Peyer's patch (tissue), 4 donors: ENCODE measurements at regions not wholly inside any gene's neighbourhood (a gene's known extent, or its start where the extent isn't known, plus 50 kb on each side); places are given as distances from the start of the nearest gene placed in this dataset.

Source experiments
- DNase-seq, 3 donors: peaks; one replicate each; pipeline ENCODE4 v3.0.0-alpha.2; 2017 to 2019
- H3K27ac ChIP-seq, 4 donors: fragments of 200-600 bp; sonication (generic); one replicate each; pipeline ENCODE4 v1.5.1; 2016 to 2019
- H3K27me3 ChIP-seq, 2 donors: fragments of 200-600 bp; sonication (generic); one replicate each; pipeline ENCODE4 v1.5.1; 2019
- H3K36me3 ChIP-seq, 3 donors: fragments of 200-600 bp; sonication (generic); one replicate each; pipeline ENCODE4 v1.5.1; 2016 to 2019
- H3K4me1 ChIP-seq, 4 donors: fragments of 200-600 bp; sonication (generic); one replicate each; pipeline ENCODE4 v1.5.1; 2016 to 2019
- H3K4me3 ChIP-seq, 4 donors: fragments of 200-600 bp; sonication (generic); 1 replicate in 3 of 4; 2 replicates in 1 of 4; pipeline ENCODE4 v1.5.1; 2016 to 2019; ENCODE audit warnings: mild to moderate bottlenecking in 1 of 4
- H3K9me3 ChIP-seq, 4 donors: fragments of 200-600 bp; sonication (generic); one replicate each; pipeline ENCODE4 v1.5.1; 2016 to 2019; ENCODE audit warnings: mild to moderate bottlenecking in 1 of 4
- CTCF ChIP-seq, 6 experiments: fragments of 450-650 bp in 4 of 6; fragments of 200-600 bp in 2 of 6; sonication (generic) in 1 of 6; IDR thresholded peaks; one replicate each; pipeline ENCODE4 v1.5.1; 2017 to 2019; ENCODE audit warnings: antibody characterized with exemption in 6 of 6, mild to moderate bottlenecking in 3 of 6, moderate library complexity in 1 of 6
- POLR2A ChIP-seq, 2 donors: fragments of 450-650 bp; IDR thresholded peaks; one replicate each; pipeline ENCODE4 v1.5.1; 2017; ENCODE audit warnings: antibody characterized with exemption in 2 of 2, mild to moderate bottlenecking in 2 of 2, moderate library complexity in 2 of 2

GRCh38 chr20:40472905-40473304 lies 216.1 kb downstream of the MAFB start:
- Histone ChIP-seq H3K9me3 (no peaks in the 10 kb centered on the region), H3K27me3 (no peaks in the 10 kb centered on the region), H3K27ac (no peak overlapping the region), H3K4me1 (no peaks in the 10 kb centered on the region), H3K4me3 (no peak overlapping the region), H3K36me3 (no peaks in the 10 kb centered on the region)
- no peak for TF ChIP-seq POLR2A (IDR thresholded peaks at IDR 0.05)
- TF ChIP-seq CTCF (IDR thresholded peaks at IDR 0.05), result no peak
- no peak for DNase-seq

- Histone ChIP-seq H3K9me3 (no peaks in the 10 kb centered on the region), H3K4me1 (no peaks in the 10 kb centered on the region), H3K27ac (peak overlapping the region in 2 of 4 donors; percentile 13 to 14), H3K36me3 (no peaks in the 10 kb centered on the region), H3K27me3 (no peaks in the 10 kb centered on the region), H3K4me3 (no peak overlapping the region)
- no peak for DNase-seq
- TF ChIP-seq POLR2A (IDR thresholded peaks at IDR 0.05) (no peak), CTCF (IDR thresholded peaks at IDR 0.05) (peak in 2 of 6 experiments; percentile 25 to 33)
Observed at GRCh38 chr20:40471261-40471629, 217.8 kb downstream of the MAFB start.

GRCh38 chr20:40470445-40471260 lies 218.4 kb downstream of the MAFB start:
- TF ChIP-seq POLR2A (IDR thresholded peaks at IDR 0.05) (no peak), CTCF (IDR thresholded peaks at IDR 0.05) (no peak)
- peak overlapping the region in 3 of 4 donors; percentile 13 to 41 (median 14) for H3K27ac ChIP-seq
- DNase-seq, result peak in 1 of 3 donors; percentile 16
- no peaks in the 10 kb centered on the region for H3K27me3 ChIP-seq
- no peak overlapping the region for H3K4me3 ChIP-seq
- no peaks in the 10 kb centered on the region for H3K9me3 ChIP-seq
- no peaks in the 10 kb centered on the region for H3K4me1 ChIP-seq
- H3K36me3 ChIP-seq, result no peaks in the 10 kb centered on the region

GRCh38 chr20:40468759-40469158 lies 220.3 kb downstream of the MAFB start:
- no peak for DNase-seq
- no peaks in the 10 kb centered on the region for H3K9me3 ChIP-seq
- H3K36me3 ChIP-seq, result no peaks in the 10 kb centered on the region
- TF ChIP-seq POLR2A (IDR thresholded peaks at IDR 0.05), result no peak
- no peak for TF ChIP-seq CTCF (IDR thresholded peaks at IDR 0.05)
- no peak overlapping the region for H3K27ac ChIP-seq
- H3K4me3 ChIP-seq, result no peak overlapping the region
- no peaks in the 10 kb centered on the region for H3K27me3 ChIP-seq
- no peaks in the 10 kb centered on the region for H3K4me1 ChIP-seq

- Histone ChIP-seq H3K4me3 (no peak overlapping the region), H3K9me3 (no peaks in the 10 kb centered on the region), H3K36me3 (no peaks in the 10 kb centered on the region), H3K27ac (peak overlapping the region in 1 of 4 donors; percentile 42), H3K4me1 (no peaks in the 10 kb centered on the region), H3K27me3 (no peaks in the 10 kb centered on the region)
- DNase-seq, result peak in 1 of 3 donors; percentile 31
- TF ChIP-seq POLR2A (IDR thresholded peaks at IDR 0.05) (no peak), CTCF (IDR thresholded peaks at IDR 0.05) (no peak)
Observed at GRCh38 chr20:40467703-40468411, 221.2 kb downstream of the MAFB start.
